AG09319 (cell line): ENCODE measurements at regions not wholly inside any gene's neighbourhood (a gene's known extent, or its start where the extent isn't known, plus 50 kb on each side); places are given as distances from the start of the nearest gene placed in this dataset.

Experiments
- DNase-seq: peaks from one replicate; pipeline ENCODE4 v3.0.0-alpha.2; 2010; ENCODE audit warnings: low read depth; ENCODE audit errors: extremely low read depth
- CTCF ChIP-seq: IDR thresholded peaks from 2 replicates; pipeline ENCODE4 v1.5.1; 2011; ENCODE audit warnings: low read depth, mild to moderate bottlenecking, inconsistent platforms, low read length, moderate library complexity

GRCh38 chr15:95577927-95578326, 752.6 kb upstream of the NR2F2 start:
- no peak for TF ChIP-seq CTCF
- DNase-seq = no peak

DNA sequence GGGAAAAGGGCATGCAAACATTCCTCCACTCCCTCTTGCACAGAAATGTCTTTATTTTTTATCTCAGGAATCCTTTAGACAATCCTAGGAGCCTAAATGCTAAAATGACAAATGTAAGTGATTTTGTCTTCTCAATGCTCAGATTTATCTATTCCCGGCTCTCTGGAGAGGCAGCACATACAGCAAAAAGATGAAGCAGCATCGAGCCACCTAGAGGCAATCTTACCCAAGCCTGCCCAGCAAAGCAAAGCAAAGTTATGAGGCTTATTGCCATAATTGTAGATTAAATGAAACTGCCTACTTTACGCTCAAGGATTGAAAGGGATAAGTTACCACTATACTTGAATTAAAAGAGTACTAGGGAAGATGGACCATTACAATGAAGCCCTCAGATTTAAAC, 750.4 kb upstream of the NR2F2 start:
- DNase-seq = no peak

GRCh38 chr15:95581595-95581994, 748.9 kb upstream of the NR2F2 start:
- no peak for TF ChIP-seq CTCF

More for the DNA sequence above, 750.4 kb upstream of the NR2F2 start:
- no peak for TF ChIP-seq CTCF

DNA sequence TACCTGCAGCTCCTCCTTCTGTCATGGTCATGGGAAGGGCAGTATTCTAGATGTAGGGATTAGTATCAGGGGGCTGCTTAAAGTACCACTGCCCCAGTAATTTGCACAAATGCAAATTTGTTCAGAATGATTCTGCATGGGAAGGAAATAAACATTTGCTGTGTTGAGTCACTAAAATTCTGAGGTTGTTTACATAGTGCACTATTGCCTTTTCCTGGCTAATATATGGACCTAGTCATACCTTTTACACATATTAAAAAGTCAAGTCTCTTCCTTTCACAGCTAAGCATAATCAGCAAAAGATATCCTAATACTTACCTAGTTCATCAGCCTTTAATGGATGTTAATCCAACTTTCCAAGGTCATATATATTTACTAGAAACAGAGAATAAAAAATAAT, 746.4 kb upstream of the NR2F2 start:
- DNase-seq = no peak
- TF ChIP-seq CTCF = no peak

More at GRCh38 chr15:95581595-95581994, 748.9 kb upstream of the NR2F2 start:
- no peak for DNase-seq

DNA sequence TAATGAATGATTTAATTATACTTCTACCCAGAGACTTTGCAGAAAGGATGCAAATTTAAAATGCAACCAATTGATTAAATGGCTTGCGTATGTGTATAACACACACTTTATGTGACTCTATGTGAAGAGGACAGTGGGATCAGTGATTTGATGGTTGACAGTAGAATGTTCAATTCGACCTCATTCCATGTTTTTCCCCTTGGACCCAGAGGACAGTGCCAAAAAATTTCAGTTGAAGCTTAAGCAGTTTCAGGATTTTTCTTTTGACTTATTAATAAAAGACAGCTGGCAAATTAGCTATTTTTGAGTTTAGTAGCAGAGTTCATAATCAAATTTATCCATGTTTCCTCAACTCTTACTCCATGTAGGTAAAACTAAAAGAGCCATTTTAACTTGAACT, 742.4 kb upstream of the NR2F2 start:
- DNase-seq = no peak
- no peak for TF ChIP-seq CTCF

DNA sequence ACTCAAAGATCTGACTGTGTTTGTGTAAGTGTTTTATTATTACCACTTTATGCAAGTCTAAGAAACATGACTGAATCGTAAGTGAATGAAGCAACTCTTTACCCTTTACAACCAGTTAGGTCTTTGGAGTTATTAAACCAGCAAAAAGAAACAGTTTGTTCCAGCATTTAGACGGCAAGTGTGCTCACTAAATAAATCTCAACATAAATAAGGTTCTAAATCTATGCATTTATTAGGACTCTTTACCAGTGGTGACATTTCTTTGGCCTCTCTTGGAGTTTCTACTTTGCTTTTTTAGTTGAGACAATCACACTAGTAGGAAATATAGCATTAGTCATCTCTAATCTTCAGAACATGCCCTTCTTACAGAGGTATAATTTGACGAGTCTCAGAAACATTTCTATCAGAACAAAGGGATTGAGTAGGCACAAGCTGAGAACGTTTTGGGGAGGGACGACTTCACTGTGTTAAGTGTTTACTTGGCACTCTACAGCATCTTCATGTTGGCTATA, 739.9 kb upstream of the NR2F2 start:
- no peak for TF ChIP-seq CTCF
- DNase-seq = no peak

GRCh38 chr15:95591270-95591669, 739.2 kb upstream of the NR2F2 start:
- no peak for TF ChIP-seq CTCF
- no peak for DNase-seq
